HG02852 (cell line): ENCODE measurements at regions not wholly inside any gene's neighbourhood (a gene's known extent, or its start where the extent isn't known, plus 50 kb on each side); places are given as distances from the start of the nearest gene placed in this dataset.
"Not testable (repeated sequence)": the region's sequence is repeated elsewhere in the genome, so short reads cannot be mapped to it uniquely, and the experiment has no call there.

Experiments
- ATAC-seq: cut with Tn5 transposase; IDR thresholded peaks from one replicate; pipeline ENCODE4 v1.9.1; 2021; ENCODE audit warnings: mild to moderate bottlenecking, moderate library complexity; ENCODE audit not compliant: unreplicated experiment

DNA sequence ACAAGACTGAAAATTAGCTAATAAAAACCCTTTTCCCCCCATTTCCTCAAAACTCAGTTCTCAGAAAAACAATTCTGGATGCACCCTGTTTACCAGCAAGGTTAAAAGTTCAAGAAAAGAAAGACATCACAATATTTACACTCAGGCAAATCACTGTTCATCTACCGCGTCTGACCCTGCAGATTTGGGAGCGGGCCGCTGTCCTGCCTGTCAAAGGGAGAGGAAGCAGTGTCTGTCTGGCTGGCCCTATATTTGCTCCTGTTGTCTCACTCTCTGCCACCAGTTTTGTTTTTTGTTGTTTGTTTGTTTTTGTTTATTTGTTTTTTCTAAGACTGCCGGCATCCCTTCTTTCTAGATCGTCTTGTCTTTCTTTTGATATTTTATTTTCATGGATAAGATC, 299.4 kb downstream of the BCL2L11 start:
- ATAC-seq, result not testable (repeated sequence)

DNA sequence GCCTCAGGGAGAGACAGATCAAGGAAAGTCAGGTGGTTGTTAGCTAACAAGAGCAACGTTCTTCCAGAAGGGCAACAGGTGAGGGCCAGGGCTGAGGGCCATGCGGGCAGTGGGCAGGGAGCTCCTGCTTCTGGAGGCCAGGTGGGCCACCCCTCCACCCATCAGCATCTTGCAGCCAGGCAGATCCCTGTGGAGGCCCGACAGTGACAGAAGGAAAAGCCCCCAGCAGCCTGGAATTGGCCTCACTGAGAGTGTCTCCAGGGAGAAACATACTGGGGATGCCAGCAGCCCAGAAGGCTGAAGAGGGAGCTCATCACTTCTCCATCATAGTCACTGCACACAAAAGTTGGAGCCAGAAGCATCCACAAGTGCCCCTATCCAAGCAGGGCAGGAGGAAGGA, 300.1 kb downstream of the BCL2L11 start:
- ATAC-seq, result not testable (repeated sequence)

DNA sequence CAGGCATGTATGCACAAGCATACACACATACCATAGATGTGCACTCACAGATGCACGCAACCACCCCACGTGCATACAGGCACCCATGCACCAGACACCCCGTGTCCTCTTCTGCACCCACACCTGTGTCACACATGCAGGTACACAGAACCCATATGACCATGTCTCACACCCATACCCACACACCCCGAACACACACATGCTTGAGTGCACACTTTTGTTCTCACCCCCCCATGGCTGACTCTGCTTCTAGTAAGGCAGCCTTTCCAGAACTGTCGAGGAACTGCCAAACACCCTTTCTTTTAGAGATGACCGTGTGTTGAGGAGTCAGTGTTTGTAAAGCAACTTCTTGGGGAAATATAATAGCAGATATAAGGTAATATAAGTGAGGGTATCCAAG, 301.2 kb downstream of the BCL2L11 start:
- ATAC-seq, result not testable (repeated sequence)

DNA sequence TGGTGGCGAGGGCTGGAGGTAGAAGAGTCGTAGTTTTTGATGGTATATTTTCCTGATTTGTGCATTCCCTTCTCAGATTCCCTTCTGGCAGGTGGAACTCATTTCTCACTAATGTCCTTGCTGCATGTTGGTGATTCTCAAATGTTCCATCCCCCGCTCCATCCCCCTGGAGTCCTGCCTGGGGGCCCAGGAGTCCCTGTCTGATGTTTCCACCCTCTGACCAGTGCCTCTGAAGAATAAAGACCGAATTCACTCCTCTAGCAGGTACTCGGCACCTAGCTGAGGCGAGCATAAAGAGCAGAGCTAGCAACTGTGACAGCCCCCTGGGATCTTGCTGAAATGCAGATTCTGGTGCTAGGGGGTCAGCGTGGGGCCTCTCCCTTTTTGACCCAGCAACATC, 301.8 kb downstream of the BCL2L11 start:
- ATAC-seq, result not testable (repeated sequence)

DNA sequence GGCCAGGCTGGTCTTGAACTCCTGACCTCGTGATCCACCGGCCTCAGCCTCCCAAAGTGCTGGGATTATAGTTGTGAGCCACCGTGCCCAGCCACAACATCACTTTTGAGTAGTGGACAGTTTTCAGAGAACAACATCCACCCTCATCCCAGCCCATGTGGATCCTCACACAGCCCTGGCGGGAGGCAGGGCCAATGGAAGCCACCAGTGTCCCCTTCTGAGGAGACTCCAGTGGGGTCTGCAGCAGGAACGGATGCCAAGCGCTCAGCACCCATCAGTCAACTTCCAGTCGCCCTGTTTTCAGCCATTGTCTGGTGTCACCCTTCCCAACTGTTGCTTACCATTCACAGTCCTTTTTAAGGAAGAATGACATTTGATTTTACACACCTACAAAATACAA, 302.5 kb downstream of the BCL2L11 start:
- ATAC-seq, result not testable (repeated sequence)

GRCh38 chr2:111424176-111424575, 303.5 kb downstream of the BCL2L11 start:
- not testable (repeated sequence) for ATAC-seq

DNA sequence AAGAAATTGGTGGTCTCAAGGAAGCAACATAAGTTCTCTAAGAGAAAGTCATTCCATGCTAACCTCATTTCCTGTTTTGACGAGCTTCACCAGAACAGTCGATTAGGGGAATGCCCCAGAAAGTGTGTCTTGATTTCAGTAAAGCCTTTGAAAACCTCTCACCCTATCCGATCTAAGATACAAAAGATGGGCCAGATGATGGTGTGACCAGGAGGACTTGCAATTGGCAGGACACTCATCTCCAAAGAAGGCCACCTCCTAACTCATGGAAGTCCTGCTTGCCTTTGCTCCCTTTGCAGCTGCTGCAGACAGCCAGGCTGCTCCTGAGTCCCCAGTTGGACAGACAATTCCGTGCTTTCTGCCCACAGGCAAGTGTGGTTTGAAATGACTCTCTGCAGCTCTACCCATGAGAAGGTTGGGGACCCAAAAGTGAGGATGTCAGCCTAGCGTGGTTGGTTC, 304.2 kb downstream of the BCL2L11 start:
- not testable (repeated sequence) for ATAC-seq

DNA sequence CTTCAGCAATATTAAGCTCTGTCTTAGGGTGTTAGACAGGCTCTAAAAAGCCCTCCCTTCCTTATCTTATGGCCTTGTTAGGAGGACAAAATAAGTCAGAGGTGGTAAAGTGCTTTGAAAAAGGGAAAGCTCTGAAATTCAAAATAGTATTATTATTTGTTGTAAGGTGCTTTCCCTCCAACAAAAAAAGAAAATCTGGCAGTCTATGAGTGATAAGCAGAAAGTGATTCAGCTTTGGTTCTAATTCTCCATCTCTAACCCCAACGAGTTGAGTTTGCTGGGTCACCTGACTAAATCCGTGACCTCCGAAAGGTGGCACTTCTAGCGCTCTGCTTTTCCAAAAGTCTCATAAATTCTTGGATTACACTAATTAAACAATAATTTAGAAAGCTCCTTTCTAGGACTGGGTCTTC, 305.1 kb downstream of the BCL2L11 start:
- ATAC-seq, result not testable (repeated sequence)

DNA sequence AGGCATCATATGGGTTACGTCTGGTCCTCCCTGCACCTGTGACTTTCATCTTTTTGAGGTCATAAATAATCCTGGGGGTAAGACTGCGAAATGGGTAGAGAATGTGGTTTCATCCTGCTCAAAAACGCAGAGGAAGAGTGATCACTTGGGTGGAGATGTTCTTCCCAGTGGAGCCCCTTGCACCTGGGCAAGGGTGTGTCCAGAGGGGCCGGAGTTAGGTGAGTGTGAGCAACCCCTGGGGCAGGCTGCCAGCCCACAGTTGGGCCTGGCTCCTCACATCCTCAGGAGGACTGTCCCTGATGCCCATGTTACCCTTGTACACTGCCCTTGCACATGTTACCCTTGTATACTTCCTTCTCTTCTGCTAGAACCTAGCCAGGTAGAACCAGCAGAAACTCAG, 306.6 kb downstream of the BCL2L11 start:
- ATAC-seq, result not testable (repeated sequence)

- ATAC-seq, result not testable (repeated sequence)
Measured at GRCh38 chr2:111428915-111429314, 308.2 kb downstream of the BCL2L11 start.

GRCh38 chr2:111429353-111429752, 308.6 kb downstream of the BCL2L11 start:
- ATAC-seq, result not testable (repeated sequence)

GRCh38 chr2:111430817-111431661, 310.3 kb downstream of the BCL2L11 start:
- not testable (repeated sequence) for ATAC-seq

DNA sequence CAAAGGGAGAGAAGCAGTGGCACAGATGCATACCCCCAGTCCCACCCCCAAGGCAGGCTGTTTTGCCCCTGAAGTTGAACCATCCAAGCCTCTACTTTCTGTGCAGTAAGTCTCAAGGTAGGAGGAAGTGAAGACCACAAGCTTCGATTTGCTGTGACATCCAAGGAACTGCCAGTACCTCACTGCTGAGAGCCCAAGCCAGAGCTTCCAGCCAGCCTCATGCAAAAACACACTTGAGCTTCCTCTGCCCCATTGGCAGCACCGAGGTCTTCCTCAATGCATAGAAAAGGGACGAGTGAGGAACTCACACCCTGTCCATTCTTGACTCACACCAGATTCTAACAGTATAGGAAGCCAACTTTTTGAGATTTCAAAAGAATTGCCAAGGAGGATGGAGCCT, 311.7 kb downstream of the BCL2L11 start:
- ATAC-seq, result not testable (repeated sequence)

DNA sequence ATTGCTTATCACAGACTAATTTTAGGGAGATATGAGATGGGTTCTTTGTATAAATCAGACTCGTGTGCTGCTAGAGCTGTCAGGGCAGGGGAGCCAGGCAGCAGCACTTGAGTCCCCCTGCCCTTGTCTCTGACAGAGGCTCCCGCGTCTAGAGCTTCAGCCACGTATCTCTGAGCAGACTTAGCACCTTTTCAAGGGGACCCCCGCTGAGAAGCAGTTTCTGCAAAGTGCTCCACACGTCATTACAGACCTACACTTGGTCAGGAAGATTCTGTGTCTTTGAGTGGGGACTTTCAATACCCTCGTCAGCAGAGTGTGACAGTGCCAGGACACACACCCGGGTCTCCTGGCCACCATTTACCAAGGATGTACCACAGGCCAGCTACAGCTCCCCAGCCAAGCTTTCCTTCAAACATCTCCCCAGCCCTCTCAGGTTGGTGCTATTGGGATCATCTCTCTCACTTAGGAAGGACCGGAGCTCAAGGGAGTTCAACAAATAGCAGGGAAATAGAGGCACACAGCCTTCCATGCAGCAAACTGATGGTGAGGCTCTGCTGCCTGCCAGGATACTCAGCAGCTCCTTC, 312.3 kb downstream of the BCL2L11 start:
- ATAC-seq, result not testable (repeated sequence)

DNA sequence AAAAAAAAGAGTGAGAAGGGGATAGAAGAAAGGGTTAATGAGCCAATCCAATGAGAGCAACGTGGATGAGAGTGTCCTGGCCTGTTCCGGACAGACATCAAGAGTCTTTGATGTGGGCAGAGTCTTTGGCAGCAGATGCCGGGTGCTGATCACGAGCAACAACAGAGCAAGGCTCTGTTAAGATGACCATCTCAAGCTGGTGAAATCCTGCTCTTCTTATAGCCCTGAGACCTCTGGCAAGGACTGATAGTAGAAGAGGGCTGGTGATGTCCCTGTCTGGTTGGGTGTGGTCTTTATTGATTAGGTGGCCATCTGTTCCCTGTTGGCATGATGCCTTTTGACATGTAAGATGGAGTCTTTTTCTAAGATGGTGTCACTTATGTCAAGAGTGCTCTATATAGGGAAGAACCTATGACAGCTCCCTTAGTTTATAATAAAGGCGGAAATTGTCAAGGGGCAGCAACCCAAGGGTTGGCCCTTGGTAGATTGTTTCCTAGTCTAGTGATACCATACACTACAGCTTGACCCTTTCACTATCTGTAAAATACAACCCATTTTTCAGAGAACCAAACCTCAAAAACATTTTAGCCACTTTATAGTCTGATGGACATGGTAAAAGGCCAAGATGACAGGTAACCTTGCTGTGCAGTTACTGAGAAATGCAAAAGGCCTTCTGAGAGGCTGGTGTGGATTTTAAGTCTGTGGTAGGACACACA, 313.3 kb downstream of the BCL2L11 start:
- not testable (repeated sequence) for ATAC-seq

- not testable (repeated sequence) for ATAC-seq
Measured at GRCh38 chr2:111434608-111434939, 313.9 kb downstream of the BCL2L11 start.

GRCh38 chr2:111435553-111436310, 315.0 kb downstream of the BCL2L11 start:
- not testable (repeated sequence) for ATAC-seq

DNA sequence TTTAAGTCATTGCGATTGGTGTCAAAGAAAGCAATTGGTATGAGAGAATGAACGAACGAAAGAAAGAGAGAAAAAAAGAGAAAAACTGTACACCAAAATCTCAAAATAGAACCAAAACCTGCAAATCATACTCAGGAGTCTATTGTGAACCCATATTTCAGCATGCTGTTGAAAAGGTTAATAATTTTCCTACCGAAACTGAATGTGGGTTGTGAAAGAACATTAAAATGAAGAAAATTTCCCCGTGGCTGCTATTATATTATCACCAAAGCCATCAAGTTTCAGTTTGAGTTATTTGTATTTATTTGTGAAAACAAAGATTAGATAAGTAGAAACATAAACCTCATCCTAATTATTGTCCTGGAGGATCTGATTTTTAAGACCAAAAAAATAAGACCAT, 315.7 kb downstream of the BCL2L11 start:
- ATAC-seq, result peak; percentile 57

GRCh38 chr2:111437288-111437990, 316.7 kb downstream of the BCL2L11 start:
- not testable (repeated sequence) for ATAC-seq

DNA sequence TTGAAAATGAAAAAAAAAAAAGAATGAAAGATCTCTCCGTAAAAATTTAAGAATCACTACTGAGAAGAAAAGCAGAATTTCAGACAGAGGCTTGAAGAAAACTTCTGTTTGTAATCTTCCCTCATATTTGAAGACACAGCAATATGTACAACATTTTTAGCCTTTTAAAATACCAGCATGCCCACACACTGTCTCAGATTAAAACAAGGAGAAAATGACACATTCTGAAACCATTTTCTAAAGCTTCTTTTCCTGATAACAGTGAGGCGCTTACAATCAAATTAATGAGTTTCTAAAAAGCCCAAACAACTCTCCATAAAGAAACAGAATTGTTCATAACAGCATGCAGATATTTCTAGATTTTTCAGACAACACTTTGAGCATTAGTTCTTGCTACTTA, 317.4 kb downstream of the BCL2L11 start:
- not testable (repeated sequence) for ATAC-seq
